MCF 10A (cell line): ENCODE measurements at regions not wholly inside any gene's neighbourhood (a gene's known extent, or its start where the extent isn't known, plus 50 kb on each side); places are given as distances from the start of the nearest gene placed in this dataset.

Source experiments
- BruUV-seq: library from RNA; stranded (reverse); fragments of 400-500 nt; replicated peaks from 2 replicates; lab custom pipeline; 2021; lab: Mats Ljungman, UMichigan
- CTCF ChIA-PET: fragments of 300-600 bp; sonication (Branson Sonifier 250); formaldehyde crosslinking; extraction: SDS; loops from one replicate; lab custom pipeline; 2021; ENCODE audit warnings: antibody characterized with exemption, inconsistent platforms; lab: Yijun Ruan, JAX
- POLR2A ChIA-PET: fragments of 300-600, 350-650 bp; sonication (Branson Sonifier 250); formaldehyde crosslinking; extraction: SDS; loops from one replicate; lab custom pipeline; 2020; ENCODE audit warnings: antibody characterized with exemption, inconsistent platforms; lab: Yijun Ruan, JAX
- DNase-seq: peaks from one replicate; pipeline ENCODE4 v3.0.0-alpha.2; 2018; ENCODE audit not compliant: unreplicated experiment
- H3K27ac Mint-ChIP-seq: one replicate; pipeline ENCODE4 v1.8.0; 2022; ENCODE audit warnings: mild to moderate bottlenecking, low read depth, mixed read lengths; ENCODE audit not compliant: unreplicated experiment
- H3K27me3 Mint-ChIP-seq: one replicate; pipeline ENCODE4 v1.8.0; 2022; ENCODE audit warnings: mixed read lengths; ENCODE audit not compliant: insufficient read depth, unreplicated experiment
- H3K36me3 Mint-ChIP-seq: one replicate; pipeline ENCODE4 v1.8.0; 2022; ENCODE audit warnings: mild to moderate bottlenecking, moderate library complexity, mixed read lengths; ENCODE audit not compliant: insufficient read depth, unreplicated experiment
- H3K4me1 Mint-ChIP-seq: one replicate; pipeline ENCODE4 v1.8.0; 2022; ENCODE audit warnings: mixed read lengths; ENCODE audit not compliant: insufficient read depth, unreplicated experiment
- H3K4me3 Mint-ChIP-seq: one replicate; pipeline ENCODE4 v1.8.0; 2022; ENCODE audit warnings: mild to moderate bottlenecking, moderate library complexity, mixed read lengths; ENCODE audit not compliant: unreplicated experiment
- H3K9me3 Mint-ChIP-seq: one replicate; pipeline ENCODE4 v1.8.0; 2022; ENCODE audit warnings: mixed read lengths; ENCODE audit not compliant: unreplicated experiment
- intact Hi-C: fragments of 100-400 bp; cut with micrococcal nuclease; formaldehyde crosslinking; loops from 2 replicates; pipeline ENCODE4 v1.14.1; 2022
- TF ChIP-seq, protein P1 (sequence below): fragments of 200-600 bp; IDR thresholded peaks from one replicate; pipeline ENCODE4 v1.8.0; 2022; ENCODE audit warnings: antibody characterized with exemption, mild to moderate bottlenecking; ENCODE audit not compliant: unreplicated experiment

DNA sequence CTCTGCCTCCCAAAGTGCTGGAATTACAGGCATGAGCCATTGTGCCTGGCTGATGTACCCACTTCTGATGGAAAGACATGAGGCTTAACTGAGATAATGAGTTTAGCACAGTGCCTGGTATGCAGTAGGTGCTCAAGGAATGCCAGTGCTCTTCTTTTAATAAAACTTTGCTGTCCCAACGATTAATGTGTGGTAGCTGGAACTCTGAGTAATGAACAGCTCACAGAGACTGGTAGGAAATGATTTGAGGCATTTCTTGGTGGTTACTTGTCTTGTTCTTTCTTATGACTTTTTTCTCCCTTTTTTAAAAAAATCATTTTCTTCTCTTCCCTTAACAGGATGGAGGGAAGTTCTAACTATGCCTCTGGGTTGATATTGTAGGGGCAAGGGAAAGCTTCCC, 235.7 kb upstream of the PWP1 start:
- TF ChIP-seq, protein P1, sequence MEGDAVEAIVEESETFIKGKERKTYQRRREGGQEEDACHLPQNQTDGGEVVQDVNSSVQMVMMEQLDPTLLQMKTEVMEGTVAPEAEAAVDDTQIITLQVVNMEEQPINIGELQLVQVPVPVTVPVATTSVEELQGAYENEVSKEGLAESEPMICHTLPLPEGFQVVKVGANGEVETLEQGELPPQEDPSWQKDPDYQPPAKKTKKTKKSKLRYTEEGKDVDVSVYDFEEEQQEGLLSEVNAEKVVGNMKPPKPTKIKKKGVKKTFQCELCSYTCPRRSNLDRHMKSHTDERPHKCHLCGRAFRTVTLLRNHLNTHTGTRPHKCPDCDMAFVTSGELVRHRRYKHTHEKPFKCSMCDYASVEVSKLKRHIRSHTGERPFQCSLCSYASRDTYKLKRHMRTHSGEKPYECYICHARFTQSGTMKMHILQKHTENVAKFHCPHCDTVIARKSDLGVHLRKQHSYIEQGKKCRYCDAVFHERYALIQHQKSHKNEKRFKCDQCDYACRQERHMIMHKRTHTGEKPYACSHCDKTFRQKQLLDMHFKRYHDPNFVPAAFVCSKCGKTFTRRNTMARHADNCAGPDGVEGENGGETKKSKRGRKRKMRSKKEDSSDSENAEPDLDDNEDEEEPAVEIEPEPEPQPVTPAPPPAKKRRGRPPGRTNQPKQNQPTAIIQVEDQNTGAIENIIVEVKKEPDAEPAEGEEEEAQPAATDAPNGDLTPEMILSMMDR, result no peak
- intact Hi-C loops, result loop anchor here (5.0 kb wide), 2 partner anchors 117 to 157 kb away; no protein-coding TSS in a partner anchor
- Mint-ChIP-seq H3K4me1 (no peaks in the 10 kb centered on the region), H3K36me3 (no peaks in the 10 kb centered on the region), H3K27ac (no peak overlapping the region), H3K9me3 (no peaks in the 10 kb centered on the region), H3K27me3 (no peaks in the 10 kb centered on the region), H3K4me3 (no peak overlapping the region)
- BruUV-seq, result no TSS peak
- CTCF ChIA-PET, result interaction anchor here (0.6 to 0.8 kb wide), 2 partner anchors 150 to 160 kb away, joined by 3 read pairs; no protein-coding TSS in a partner anchor
- DNase-seq, result no peak
- POLR2A ChIA-PET, result no interaction called here

DNA sequence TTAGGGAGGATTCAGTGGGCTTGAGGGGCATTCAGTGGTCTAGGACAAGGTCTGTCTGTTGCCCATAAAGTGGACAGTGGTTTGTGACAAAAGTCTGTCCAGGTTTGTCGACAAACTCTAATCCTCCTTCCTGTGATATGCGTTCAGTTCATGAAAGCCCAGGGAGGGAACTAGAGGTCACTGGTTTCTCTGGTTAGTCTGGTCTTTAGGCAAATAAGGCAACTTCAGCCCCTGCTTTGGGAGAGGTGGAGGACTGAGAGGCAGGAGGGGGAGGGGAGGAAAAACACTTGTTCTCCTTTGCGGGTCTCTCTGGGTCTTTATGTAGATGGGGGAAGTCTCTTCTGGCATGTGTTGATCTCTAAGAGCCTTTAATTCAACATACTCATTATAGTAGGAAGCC, 235.1 kb upstream of the PWP1 start:
- TF ChIP-seq, protein P1, result no peak
- intact Hi-C loops, result no loop called here
- no peaks in the 10 kb centered on the region for H3K36me3 Mint-ChIP-seq
- BruUV-seq, result no TSS peak
- H3K27me3 Mint-ChIP-seq, result no peaks in the 10 kb centered on the region
- POLR2A ChIA-PET, result no interaction called here
- no peaks in the 10 kb centered on the region for H3K4me1 Mint-ChIP-seq
- H3K27ac Mint-ChIP-seq, result no peak overlapping the region
- H3K4me3 Mint-ChIP-seq, result no peak overlapping the region
- no peaks in the 10 kb centered on the region for H3K9me3 Mint-ChIP-seq
- no peak for DNase-seq
- CTCF ChIA-PET, result no interaction called here

DNA sequence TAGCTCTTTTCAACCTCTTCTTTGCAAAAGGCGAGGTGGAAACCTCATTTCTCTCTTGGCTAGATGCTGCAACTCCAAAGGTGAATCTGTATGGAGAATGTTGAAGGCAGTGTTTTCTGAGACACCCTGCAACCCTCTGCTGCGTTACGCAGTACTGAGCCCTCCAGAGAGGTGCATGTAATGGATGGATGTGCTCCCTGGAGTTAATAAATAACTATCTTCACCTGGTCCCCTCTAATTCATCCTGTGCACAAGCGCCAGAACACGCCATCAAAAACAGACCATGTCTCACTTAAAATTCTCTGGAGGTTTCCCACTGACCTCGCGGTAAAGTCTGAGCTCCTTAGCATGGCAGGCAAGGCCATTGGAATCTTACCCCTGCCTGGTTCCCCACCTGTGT, 234.4 kb upstream of the PWP1 start:
- intact Hi-C loops, result no loop called here
- Mint-ChIP-seq H3K27ac (no peak overlapping the region), H3K4me3 (no peak overlapping the region), H3K27me3 (no peaks in the 10 kb centered on the region), H3K4me1 (no peaks in the 10 kb centered on the region), H3K36me3 (no peaks in the 10 kb centered on the region), H3K9me3 (no peaks in the 10 kb centered on the region)
- CTCF ChIA-PET, result no interaction called here
- TF ChIP-seq, protein P1, result no peak
- DNase-seq, result no peak
- POLR2A ChIA-PET, result no interaction called here
- no TSS peak for BruUV-seq

DNA sequence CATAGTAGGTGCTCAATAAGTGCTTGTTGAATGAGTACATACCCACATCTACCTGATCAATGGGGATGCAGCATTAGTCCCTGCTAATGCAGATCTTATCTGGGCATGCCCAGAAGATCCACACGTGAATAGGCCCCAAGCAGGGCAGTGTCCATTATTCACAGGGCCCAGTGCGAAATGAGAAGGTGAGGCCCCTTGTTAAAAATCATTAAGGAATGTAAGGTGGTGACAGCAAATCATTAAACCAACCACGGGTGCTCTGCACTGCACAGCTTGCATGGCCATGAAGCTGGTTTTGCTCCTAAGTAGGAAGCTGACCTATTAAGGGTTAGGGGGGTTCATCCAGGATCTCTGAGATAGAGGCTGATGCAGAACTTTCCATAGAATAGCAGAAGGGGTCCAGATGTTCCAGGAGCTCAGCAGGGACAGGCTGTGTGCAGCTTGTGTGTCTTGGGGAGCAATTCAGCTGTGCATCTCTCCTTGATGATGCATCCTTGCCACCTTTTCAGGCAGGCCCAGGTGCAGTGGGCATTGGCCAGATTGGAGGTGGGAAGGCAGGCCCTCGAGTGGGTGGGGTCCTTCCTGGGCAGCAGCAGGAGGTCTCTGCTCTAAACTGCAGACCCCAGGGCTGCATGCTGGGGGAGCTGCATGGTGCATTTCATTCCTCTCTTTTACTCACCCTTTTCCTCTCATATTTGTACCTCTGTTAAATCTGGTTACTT, 231.3 kb upstream of the PWP1 start:
- Mint-ChIP-seq H3K4me3 (no peak overlapping the region), H3K27ac (no peak overlapping the region), H3K4me1 (no peaks in the 10 kb centered on the region), H3K36me3 (no peaks in the 10 kb centered on the region), H3K27me3 (no peaks in the 10 kb centered on the region), H3K9me3 (no peaks in the 10 kb centered on the region)
- no peak for DNase-seq
- no TSS peak for BruUV-seq
- ChIA-PET CTCF (interaction anchor here (1.8 kb wide), 1 partner anchor 52 kb away, joined by 4 read pairs; no protein-coding TSS in a partner anchor), POLR2A (no interaction called here)
- TF ChIP-seq, protein P1, result no peak
- intact Hi-C loops, result no loop called here
